OCI-LY7 (cell line): ENCODE measurements at regions not wholly inside any gene's neighbourhood (a gene's known extent, or its start where the extent isn't known, plus 50 kb on each side); places are given as distances from the start of the nearest gene placed in this dataset.

ENCODE experiments used
- BruUV-seq: library from RNA; stranded (reverse); fragments of 400-500 nt; replicated peaks from 2 replicates; lab custom pipeline; 2021; lab: Mats Ljungman, UMichigan
- CTCF ChIA-PET: fragments of 300-600 bp; sonication (Branson Sonifier 250); formaldehyde crosslinking; loops from one replicate; lab custom pipeline; 2022; ENCODE audit warnings: antibody characterized with exemption; ENCODE audit not compliant: unreplicated experiment; lab: Charles Lee
- POLR2A ChIA-PET: fragments of 300-600 bp; sonication (Branson Sonifier 250); formaldehyde crosslinking; loops from one replicate; lab custom pipeline; 2022; ENCODE audit warnings: antibody characterized with exemption; lab: Charles Lee
- DNase-seq: peaks from one replicate; pipeline ENCODE4 v3.0.0-alpha.2; 2015; ENCODE audit warnings: low spot score
- H2AFZ ChIP-seq: fragments of 200-600 bp; sonication (generic), shearing (Covaris generic); 2 replicates; pipeline ENCODE4 v1.6.1; 2014; ENCODE audit warnings: mild to moderate bottlenecking, antibody characterized with exemption, low read length, moderate library complexity
- H3K27ac ChIP-seq: fragments of 200-600 bp; sonication (generic); 2 replicates; pipeline ENCODE4 v1.5.1; 2014; ENCODE audit warnings: mixed run types, low read depth, mild to moderate bottlenecking, moderate library complexity, low read length, inconsistent platforms; ENCODE audit not compliant: poor library complexity, severe bottlenecking
- H3K36me3 ChIP-seq: fragments of 200-600 bp; sonication (generic); 2 replicates; pipeline ENCODE4 v1.6.1; 2014; ENCODE audit warnings: mild to moderate bottlenecking, antibody characterized with exemption, low read length, moderate library complexity, mixed read lengths; ENCODE audit not compliant: insufficient read depth
- H3K4me1 ChIP-seq: fragments of 200-600 bp; sonication (generic); 2 replicates; pipeline ENCODE4 v1.5.1; 2014; ENCODE audit warnings: mild to moderate bottlenecking, low read length; ENCODE audit not compliant: insufficient read depth, poor library complexity, severe bottlenecking
- H3K4me2 ChIP-seq: fragments of 200-600 bp; sonication (generic); 2 replicates; pipeline ENCODE4 v1.6.1; 2014; ENCODE audit warnings: mild to moderate bottlenecking, low read length
- H3K4me3 ChIP-seq: fragments of 200-600 bp; sonication (generic); 2 replicates; pipeline ENCODE4 v1.5.1; 2014; ENCODE audit warnings: mild to moderate bottlenecking, low read depth, low read length; ENCODE audit not compliant: poor library complexity, severe bottlenecking
- H3K79me2 ChIP-seq: fragments of 200-600 bp; sonication (generic); 2 replicates; pipeline ENCODE4 v1.6.1; 2016; ENCODE audit warnings: low read depth, mild to moderate bottlenecking, low read length, moderate library complexity, mixed read lengths; ENCODE audit not compliant: insufficient read depth
- H3K9me2 ChIP-seq: fragments of 200-600 bp; sonication (generic); 2 replicates; pipeline ENCODE4 v1.6.1; 2016; ENCODE audit warnings: mild to moderate bottlenecking, low read length, mixed read lengths; ENCODE audit not compliant: insufficient read depth
- H3K9me3 ChIP-seq: fragments of 200-600 bp; sonication (generic); 2 replicates; pipeline ENCODE4 v1.6.1; 2014; ENCODE audit warnings: mild to moderate bottlenecking, mixed run types, low read length, mixed read lengths
- H4K20me1 ChIP-seq: fragments of 200-600 bp; sonication (generic); 2 replicates; pipeline ENCODE4 v1.6.1; 2014; ENCODE audit warnings: mild to moderate bottlenecking, antibody characterized with exemption, low read length, moderate library complexity, mixed read lengths; ENCODE audit not compliant: insufficient read depth
- EZH2phosphoT487 ChIP-seq: fragments of 200-600 bp; sonication (generic); IDR thresholded peaks from 2 replicates; pipeline ENCODE4 v1.6.1; 2018; ENCODE audit warnings: low read depth, borderline replicate concordance, mild to moderate bottlenecking, mixed run types, antibody characterized with exemption, low read length, moderate library complexity, mixed read lengths
- intact Hi-C: fragments of 100-400 bp; cut with micrococcal nuclease; formaldehyde crosslinking; loops from one replicate; pipeline ENCODE4 v1.10.0; 2022; ENCODE audit not compliant: unreplicated experiment
- TF ChIP-seq, protein P1 (sequence below): fragments of 200-600 bp; sonication (generic); conservative IDR thresholded peaks from 2 replicates; pipeline ENCODE4 v1.5.1; 2014; ENCODE audit warnings: mild to moderate bottlenecking, antibody characterized with exemption, low read length, moderate library complexity, mixed read lengths

DNA sequence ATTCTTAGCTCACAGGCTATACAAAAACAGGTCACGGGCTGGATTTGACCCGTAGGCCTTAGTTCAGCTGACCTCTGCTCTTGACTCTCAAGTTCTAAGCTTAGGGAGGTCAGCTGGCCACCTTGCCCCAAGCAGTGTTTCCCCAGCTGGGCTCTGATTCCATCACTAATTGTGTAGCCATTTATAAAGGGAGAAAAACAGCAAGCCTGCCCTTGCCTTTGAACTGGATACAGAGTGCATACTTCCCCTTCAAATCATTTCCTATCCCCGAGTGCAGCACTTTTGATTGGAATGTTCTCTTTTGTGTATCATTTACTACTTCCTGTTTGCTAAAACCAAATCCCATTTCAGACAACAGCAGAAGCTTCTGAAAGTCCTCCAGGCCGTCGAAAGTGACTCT, 153.6 kb downstream of the KATNIP start:
- H3K9me3 ChIP-seq, result no peaks in the 10 kb centered on the region
- no peaks in the 10 kb centered on the region for H3K36me3 ChIP-seq
- H2AFZ ChIP-seq, result no peak overlapping the region
- no peak overlapping the region for H3K4me3 ChIP-seq
- CTCF ChIA-PET, result no interaction called here
- H3K27ac ChIP-seq, result no peak overlapping the region
- no peaks in the 10 kb centered on the region for H3K9me2 ChIP-seq
- BruUV-seq, result no TSS peak
- no peaks in the 10 kb centered on the region for H3K4me1 ChIP-seq
- no peaks in the 10 kb centered on the region for H3K79me2 ChIP-seq
- no peak for TF ChIP-seq EZH2phosphoT487
- TF ChIP-seq, protein P1, sequence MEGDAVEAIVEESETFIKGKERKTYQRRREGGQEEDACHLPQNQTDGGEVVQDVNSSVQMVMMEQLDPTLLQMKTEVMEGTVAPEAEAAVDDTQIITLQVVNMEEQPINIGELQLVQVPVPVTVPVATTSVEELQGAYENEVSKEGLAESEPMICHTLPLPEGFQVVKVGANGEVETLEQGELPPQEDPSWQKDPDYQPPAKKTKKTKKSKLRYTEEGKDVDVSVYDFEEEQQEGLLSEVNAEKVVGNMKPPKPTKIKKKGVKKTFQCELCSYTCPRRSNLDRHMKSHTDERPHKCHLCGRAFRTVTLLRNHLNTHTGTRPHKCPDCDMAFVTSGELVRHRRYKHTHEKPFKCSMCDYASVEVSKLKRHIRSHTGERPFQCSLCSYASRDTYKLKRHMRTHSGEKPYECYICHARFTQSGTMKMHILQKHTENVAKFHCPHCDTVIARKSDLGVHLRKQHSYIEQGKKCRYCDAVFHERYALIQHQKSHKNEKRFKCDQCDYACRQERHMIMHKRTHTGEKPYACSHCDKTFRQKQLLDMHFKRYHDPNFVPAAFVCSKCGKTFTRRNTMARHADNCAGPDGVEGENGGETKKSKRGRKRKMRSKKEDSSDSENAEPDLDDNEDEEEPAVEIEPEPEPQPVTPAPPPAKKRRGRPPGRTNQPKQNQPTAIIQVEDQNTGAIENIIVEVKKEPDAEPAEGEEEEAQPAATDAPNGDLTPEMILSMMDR, result no peak
- intact Hi-C loops, result no loop called here
- DNase-seq, result no peak
- no peak overlapping the region for H3K4me2 ChIP-seq
- H4K20me1 ChIP-seq, result no peaks in the 10 kb centered on the region
- POLR2A ChIA-PET, result no interaction called here

GRCh38 chr16:27704252-27704651, 154.3 kb downstream of the KATNIP start:
- no peaks in the 10 kb centered on the region for H4K20me1 ChIP-seq
- BruUV-seq, result no TSS peak
- CTCF ChIA-PET, result no interaction called here
- no peak overlapping the region for H3K4me2 ChIP-seq
- H3K36me3 ChIP-seq, result no peaks in the 10 kb centered on the region
- POLR2A ChIA-PET, result interaction anchor here (0.6 kb wide), 1 partner anchor 217 kb away, joined by 3 read pairs; no protein-coding TSS in a partner anchor
- no peaks in the 10 kb centered on the region for H3K79me2 ChIP-seq
- no peaks in the 10 kb centered on the region for H3K9me2 ChIP-seq
- TF ChIP-seq, protein P1, result no peak
- no peak for TF ChIP-seq EZH2phosphoT487
- H3K9me3 ChIP-seq, result no peaks in the 10 kb centered on the region
- H3K27ac ChIP-seq, result no peak overlapping the region
- no peak overlapping the region for H2AFZ ChIP-seq
- intact Hi-C loops, result no loop called here
- H3K4me1 ChIP-seq, result no peaks in the 10 kb centered on the region
- H3K4me3 ChIP-seq, result no peak overlapping the region
- DNase-seq, result no peak

DNA sequence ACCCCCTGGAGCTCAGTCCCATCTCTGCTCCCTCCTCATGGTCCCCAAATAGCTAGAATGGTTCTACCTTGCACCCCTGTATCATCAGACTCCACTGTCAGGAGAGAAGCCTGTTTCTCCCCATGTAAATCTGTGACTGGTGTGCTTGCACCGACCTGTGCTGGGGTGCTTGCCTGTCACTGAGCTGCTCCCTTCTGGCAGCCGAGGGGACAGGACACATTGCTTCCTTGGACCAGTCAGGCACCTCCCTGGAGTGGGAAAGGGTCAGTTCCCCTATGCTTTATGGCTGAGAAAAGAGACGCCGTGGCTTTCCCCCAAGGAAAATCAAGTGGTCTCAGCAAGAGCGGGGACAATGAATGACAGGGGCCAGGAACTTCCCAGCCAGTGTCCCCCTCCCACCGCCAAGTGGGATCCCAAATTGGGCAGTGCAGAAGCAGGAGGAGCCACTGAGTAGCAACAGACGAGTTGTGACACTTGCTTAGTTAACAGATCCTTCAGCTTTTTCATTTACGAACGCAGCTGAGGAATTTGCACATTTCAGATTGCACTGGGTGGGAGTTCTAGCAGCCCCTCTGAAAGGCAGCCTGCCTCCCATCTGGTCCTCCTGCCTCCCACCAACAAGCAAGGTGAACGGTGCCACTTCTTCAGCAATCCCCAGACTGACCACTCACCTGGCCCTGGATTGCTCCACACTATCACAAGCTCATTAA, 156.4 kb downstream of the KATNIP start:
- no peaks in the 10 kb centered on the region for H3K4me1 ChIP-seq
- no peaks in the 10 kb centered on the region for H3K79me2 ChIP-seq
- no peaks in the 10 kb centered on the region for H3K9me3 ChIP-seq
- DNase-seq, result no peak
- CTCF ChIA-PET, result no interaction called here
- H4K20me1 ChIP-seq, result no peaks in the 10 kb centered on the region
- intact Hi-C loops, result no loop called here
- H3K27ac ChIP-seq, result no peak overlapping the region
- TF ChIP-seq EZH2phosphoT487, result no peak
- TF ChIP-seq, protein P1, result no peak
- H3K4me3 ChIP-seq, result no peak overlapping the region
- BruUV-seq, result no TSS peak
- H2AFZ ChIP-seq, result no peak overlapping the region
- no peak overlapping the region for H3K4me2 ChIP-seq
- H3K36me3 ChIP-seq, result no peaks in the 10 kb centered on the region
- H3K9me2 ChIP-seq, result no peaks in the 10 kb centered on the region
- POLR2A ChIA-PET, result interaction anchor here (0.8 kb wide), 1 partner anchor 8 kb away, joined by 3 read pairs; no protein-coding TSS in a partner anchor
